Cerebellar cortex (tissue), 1 donor: ENCODE measurements at regions not wholly inside any gene's neighbourhood (a gene's known extent, or its start where the extent isn't known, plus 50 kb on each side); places are given as distances from the start of the nearest gene placed in this dataset.
"Not testable (repeated sequence)": the region's sequence is repeated elsewhere in the genome, so short reads cannot be mapped to it uniquely, and the experiment has no call there.

Experiments
- DNase-seq: peaks from one replicate; pipeline ENCODE4 v3.0.0-alpha.2; 2015; ENCODE audit warnings: low spot score

- DNase-seq: peak; percentile 99
Observed at GRCh38 chr13:74289861-74290773, 155.9 kb upstream of the KLF12 start.

GRCh38 chr13:74289107-74289506 lies 154.9 kb upstream of the KLF12 start:
- peak; percentile 25 for DNase-seq

- DNase-seq: peak; percentile 57
Observed at GRCh38 chr13:74288361-74288911, 154.2 kb upstream of the KLF12 start.

DNA sequence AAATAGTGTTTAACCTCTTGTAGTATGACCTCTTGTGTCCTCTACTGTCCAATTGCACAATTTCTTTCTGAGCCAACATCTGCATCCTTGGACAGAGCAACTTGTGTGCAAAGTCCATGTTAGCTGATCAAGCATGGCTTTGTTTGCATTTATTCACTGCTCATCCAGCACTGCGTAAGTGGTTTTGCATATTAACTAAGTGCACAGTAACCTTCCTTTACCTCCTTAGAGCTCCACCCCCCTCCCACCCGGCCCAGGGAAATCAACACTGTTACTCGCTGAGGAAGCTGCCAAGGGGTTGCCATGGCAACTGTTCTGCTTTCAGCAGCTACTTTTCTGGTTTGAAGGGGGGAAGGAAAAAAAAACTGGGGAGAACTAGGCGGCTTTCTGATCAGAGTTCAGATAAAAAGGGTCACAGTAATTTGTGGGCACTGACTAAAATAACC lies 153.5 kb upstream of the KLF12 start:
- peak; percentile 92 for DNase-seq

DNA sequence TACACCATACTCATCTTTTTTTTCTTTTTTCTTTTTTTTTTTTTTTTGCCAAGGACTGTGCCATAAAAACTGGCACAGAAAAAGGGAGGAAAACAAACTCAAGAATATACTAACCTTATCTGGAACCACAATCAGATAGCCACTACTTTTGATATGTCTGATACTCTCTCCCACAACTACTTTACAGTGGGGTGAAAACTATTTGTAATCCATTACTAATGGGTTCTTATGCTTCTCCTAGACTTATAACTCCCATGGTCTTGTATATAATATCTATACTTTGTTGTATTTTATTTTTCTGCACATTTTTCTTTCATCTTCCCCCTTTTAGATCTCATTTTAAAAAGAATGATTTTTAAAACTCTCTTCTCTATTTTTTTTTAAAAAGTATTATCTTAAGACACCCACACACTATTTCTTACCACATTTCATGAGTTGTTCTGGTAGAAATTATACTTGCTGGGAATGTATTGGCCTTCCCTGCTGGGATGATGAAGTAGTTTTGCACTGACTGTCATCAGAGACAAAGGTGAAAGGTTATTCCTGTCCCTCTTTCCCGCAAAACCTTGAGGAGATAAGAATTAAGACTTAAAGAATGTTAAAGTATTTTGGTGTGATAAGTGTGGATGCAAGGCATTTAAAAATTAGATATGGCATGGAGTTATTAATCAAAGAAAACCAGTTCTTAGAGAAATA lies 146.7 kb upstream of the KLF12 start:
- no peak for DNase-seq

DNA sequence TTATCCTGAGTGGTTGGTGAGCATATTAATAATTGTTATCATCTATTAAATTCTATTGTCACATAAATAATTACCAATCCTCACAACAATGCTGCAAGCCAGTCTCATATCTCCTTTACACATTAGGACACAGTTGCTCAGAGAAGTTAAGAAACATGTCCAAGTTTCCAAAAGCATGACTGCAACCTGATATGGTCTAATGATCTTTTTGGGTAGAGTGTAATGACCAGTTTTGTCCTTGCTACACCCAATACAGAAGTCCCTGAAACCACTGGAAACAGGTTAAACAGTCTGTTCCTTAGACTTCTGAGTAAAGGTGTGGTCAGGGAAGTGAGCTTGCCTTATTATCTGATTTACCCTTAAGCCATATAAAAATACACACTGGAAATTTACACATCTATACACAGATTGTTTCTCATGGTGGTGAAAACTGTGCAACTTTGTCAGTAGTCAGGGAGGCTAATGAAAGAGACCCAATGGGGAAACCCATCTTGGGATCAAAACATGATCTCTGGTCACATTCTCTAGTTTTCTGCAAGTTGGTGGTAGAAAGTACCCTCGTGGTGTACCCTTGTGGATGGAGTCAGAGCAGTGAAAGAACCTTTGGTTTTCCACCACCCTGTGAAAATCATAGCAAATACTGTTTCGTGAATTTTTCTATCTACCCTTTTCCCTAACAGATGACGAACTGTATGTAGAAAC lies 146.0 kb upstream of the KLF12 start:
- no peak for DNase-seq

DNA sequence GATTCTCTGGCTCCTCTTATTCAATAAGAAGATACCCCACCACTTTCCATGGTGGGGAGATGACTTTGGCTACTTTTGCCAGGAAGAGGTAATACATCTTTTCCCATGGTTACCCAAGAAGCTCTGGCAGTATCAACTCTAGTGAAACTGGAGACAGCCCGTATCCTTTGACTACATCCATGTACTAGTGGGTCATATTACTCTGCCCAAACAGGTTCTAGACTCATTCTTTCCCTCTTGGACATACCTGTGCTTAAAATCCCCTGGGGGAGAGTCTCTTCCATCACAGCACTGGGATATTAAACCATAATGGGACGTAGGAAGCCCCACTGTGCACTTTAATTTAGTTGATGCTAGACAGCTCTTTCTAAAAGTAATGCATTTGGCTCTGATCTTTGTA lies 144.7 kb upstream of the KLF12 start:
- no peak for DNase-seq

- no peak for DNase-seq
Observed at GRCh38 chr13:74274916-74275315, 140.7 kb upstream of the KLF12 start.

DNA sequence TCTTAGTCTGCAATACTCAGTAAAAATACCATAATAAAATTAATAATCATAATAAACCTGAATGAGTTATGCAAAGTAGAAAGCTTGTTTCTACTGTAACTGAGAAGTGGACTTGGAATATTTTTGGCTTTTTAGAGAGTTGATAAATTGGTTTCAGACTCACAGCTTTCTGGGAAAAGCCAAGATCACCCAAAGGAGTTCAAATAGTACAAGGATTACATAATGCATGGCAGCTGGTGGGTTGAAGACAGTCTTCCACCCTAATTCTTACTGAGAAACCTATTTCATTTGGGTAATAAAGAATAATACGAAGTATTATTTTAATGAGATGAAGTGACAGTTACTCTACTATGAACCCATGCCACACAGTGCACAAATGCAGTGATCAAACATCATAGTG lies 139.4 kb upstream of the KLF12 start:
- DNase-seq: no peak

DNA sequence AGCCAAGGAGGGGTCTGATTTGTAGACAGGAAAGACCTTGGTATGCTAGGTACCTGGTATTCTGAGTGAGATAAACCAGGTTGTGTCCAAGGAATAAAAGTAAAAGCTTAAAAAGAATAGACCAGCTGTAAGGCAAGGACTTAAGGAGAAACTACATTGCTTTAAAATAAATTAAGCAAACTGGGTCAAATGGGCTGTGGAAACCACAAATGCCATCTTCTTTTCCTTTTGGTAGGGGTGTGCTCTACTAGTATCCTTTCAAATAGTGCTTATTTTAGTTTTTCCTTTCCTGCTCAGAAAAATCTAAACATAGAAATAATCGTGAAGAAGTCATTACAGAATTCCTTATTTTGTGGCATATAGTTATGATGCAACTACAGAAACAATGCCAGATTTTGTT lies 138.6 kb upstream of the KLF12 start:
- DNase-seq: no peak

- no peak for DNase-seq
Observed at GRCh38 chr13:74270018-74270417, 135.8 kb upstream of the KLF12 start.

- DNase-seq: no peak
Observed at GRCh38 chr13:74266861-74267260, 132.7 kb upstream of the KLF12 start.

DNA sequence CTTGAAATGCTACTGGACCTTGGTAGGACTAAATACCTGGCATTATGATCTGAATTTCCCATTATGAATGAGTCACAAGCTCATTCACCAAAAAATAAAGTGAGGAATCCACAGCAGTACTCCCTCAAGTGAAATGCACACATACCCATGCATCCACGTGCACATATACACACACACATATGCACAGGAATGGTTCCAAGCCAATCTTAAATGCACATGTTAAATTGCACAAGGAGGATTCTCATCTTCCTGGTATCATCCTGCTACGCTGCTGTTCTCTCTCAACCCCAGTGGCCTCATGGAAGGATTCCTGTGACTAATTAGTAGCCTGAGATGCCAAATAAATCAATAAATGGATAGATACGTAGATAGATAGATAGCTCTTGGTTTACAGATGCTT lies 132.1 kb upstream of the KLF12 start:
- DNase-seq: no peak

DNA sequence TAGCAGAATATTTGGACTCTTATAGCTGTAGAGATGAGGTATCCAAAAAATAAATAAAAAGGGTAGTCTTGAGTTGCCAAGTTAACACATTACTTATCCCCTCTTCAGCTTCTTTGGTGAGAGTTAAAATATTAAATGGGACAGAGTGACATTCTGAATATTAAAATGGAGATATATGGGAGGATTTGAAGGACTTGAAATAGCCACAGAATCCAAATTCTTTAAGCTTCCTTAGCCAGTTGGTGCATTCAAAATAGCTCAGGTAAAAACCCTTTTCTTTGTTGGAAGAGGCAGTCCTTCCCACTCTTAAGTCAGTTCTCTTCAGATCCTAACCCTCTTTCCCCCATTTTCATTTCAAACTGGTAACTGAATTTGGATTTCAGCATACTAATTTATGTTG lies 130.1 kb upstream of the KLF12 start:
- no peak for DNase-seq

DNA sequence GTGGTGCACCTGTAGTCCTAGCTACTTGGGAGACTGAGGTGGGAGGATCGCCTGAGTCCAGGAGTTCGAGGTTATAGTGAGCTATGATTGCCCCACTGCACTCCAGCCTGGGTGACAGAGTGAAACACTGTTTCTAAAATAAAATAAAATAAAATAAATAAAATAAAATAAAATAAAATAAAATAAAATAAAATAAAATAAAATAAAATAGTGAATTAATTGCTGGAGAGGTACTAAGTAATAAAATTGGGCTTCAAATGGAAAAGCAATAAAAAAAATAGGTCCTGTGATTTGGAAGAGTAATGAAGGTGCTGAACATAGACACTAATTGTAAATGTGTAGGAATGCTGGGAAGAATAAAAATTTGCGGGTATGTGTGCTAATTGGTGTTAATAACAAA lies 126.2 kb upstream of the KLF12 start:
- not testable (repeated sequence) for DNase-seq

- no peak for DNase-seq
Observed at GRCh38 chr13:74259641-74260040, 125.4 kb upstream of the KLF12 start.

DNA sequence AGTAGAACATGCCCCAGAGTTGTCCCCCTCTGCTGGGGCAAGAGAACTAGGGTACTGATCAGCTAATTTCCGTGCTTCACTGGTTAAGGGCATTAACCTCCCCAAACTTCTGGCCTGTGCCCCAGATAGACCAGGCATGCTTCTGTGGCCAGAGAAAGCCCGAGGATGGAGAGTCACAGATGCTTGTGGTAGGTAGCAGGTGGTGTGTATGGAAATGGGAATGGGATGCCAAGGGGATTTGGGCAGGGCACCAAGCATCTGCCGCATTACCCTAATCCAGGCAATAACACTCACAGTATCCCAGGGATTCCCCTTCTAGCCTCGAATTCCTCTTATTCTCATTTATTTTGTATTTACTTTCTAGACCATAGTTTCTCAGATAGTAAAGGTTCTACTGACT lies 124.8 kb upstream of the KLF12 start:
- DNase-seq: peak; percentile 64

DNA sequence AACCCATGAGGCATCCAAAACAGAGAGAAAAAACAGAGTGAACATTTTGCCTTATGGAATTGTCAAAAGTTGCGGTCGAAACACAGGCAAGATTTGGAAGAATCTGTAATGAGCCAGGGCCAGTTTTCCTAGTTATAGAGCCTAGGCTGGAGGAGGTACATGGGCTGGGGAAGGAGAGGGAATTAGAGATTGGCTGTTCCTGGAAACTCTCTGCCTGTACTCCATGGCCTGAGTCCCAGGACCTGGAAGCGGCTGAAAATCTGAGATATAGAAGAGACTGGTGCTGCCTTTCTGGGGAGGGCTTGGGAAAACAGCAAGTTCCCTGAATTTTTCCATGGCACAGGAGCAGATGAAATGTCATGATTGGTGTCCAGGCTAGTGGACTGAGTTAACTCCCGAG lies 122.8 kb upstream of the KLF12 start:
- DNase-seq: no peak

- DNase-seq: no peak
Observed at GRCh38 chr13:74253161-74253560, 119.0 kb upstream of the KLF12 start.

DNA sequence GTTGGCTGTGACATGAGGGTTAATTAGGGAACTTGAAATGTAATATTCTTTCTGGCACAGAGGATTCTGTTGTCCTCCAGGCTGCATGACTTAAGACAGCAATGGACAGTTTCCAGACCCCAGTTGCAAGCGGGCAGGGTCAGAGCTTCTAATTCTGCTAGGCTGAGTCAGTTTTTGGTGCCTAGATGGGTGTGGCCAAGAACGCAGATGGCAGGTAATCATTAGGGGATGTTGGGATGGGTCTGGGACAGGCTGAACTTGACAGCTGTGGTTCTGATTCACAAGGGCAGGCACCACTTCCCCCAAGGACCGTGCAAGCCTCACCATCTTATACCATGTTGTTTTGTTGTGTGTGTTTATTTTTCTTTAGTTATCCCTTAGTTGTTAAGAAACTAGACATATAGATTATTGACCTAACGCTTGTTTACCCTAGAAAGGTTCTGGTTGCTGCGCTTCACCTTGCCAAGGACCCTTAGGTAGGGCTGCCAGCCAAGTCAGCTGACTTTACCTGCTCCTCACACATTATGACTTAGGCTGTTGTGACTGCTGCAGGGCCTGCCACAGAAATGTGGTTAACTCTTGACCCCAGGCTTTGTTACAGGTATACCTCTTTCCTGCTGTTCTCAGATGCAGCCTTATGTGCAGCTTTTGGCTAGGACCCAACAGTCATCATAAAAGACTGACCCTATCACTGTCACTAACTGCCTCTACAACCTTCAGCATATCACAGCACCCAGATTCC lies 117.7 kb upstream of the KLF12 start:
- no peak for DNase-seq

DNA sequence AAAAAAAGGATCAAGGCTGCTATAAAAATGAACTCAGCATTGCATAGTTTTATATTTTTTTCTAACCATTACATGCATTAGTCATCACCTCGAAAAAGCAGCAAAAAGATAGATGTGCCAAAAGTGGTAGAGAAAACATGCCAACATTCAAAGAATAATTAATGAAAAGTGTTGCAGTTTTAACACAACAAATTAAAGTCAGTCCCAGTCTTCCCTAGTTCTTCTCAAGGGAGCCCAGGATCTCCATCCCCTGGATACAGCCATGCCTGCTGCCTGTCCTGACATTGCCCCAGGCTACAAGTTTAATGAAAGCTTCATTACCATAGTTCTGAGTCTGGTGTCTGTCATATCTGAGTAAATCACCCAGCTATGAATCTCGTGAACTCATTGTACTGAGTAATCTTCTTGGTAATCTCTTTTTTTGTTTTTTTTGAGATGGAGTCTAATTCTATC lies 116.6 kb upstream of the KLF12 start:
- DNase-seq: no peak

GRCh38 chr13:74248477-74248876 lies 114.3 kb upstream of the KLF12 start:
- DNase-seq: no peak
